Activated naive CD8-positive, alpha-beta T cell treated with anti-CD3 and anti-CD28 coated beads, Interleukin-2, amount 10 ng/mL, durations not matched to agents 7 days and 5 days (primary cell): ENCODE measurements at regions not wholly inside any gene's neighbourhood (a gene's known extent, or its start where the extent isn't known, plus 50 kb on each side); places are given as distances from the start of the nearest gene placed in this dataset.
"Not testable (repeated sequence)": the region's sequence is repeated elsewhere in the genome, so short reads cannot be mapped to it uniquely, and the experiment has no call there.

Experiments used
- ATAC-seq: fragments of 150-1000 bp; cut with Tn5 transposase; one replicate; pipeline ENCODE4 v1.10.0; 2021; ENCODE audit warnings: low read depth, moderate library complexity
- POLR2A ChIA-PET: fragments of 350-600 bp; sonication (Branson Sonifier 250); formaldehyde crosslinking; loops from one replicate; lab custom pipeline; 2021; ENCODE audit warnings: antibody characterized with exemption; lab: Charles Lee
- DNase-seq: peaks from one replicate; pipeline ENCODE4 v3.0.0; 2021
- H3K27ac Mint-ChIP-seq: one replicate; pipeline ENCODE4 v1.8.0; 2022; ENCODE audit warnings: mild to moderate bottlenecking, mixed read lengths
- H3K27me3 Mint-ChIP-seq: one replicate; pipeline ENCODE4 v1.8.0; 2022; ENCODE audit warnings: mild to moderate bottlenecking, moderate library complexity, mixed read lengths
- H3K36me3 Mint-ChIP-seq: one replicate; pipeline ENCODE4 v1.8.0; 2021; ENCODE audit warnings: mild to moderate bottlenecking, mixed read lengths
- H3K4me1 Mint-ChIP-seq: one replicate; pipeline ENCODE4 v1.8.0; 2021; ENCODE audit warnings: mixed read lengths
- H3K4me3 Mint-ChIP-seq: one replicate; pipeline ENCODE4 v1.8.0; 2022; ENCODE audit warnings: mild to moderate bottlenecking, moderate library complexity, mixed read lengths
- H3K9me3 Mint-ChIP-seq: one replicate; pipeline ENCODE4 v1.8.0; 2021; ENCODE audit warnings: mixed read lengths

DNA sequence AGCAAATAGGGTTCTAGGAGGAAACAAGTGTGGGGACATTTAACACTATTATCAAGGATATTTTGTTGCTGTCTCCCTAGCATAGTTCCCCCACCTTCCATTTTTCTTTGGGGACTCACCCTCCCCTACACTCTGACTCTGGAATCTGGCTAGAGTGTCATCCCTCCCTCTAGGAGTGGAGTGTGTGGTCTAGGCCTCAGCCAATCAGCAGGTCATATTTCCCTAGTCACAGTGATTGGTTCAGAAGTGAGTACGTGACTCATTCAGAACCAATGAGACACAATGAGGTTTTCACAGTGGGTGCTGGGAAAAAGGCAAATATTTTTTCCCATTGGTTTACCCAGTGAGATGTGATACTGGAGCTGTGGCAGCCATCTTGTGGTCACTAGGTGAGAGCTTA, 234.4 kb downstream of the SHQ1 start:
- no peak for ATAC-seq
- Mint-ChIP-seq H3K4me3 (no peak overlapping the region), H3K4me1 (peaks cover 12% of the 10 kb centered on the region), H3K36me3 (peaks cover 2% of the 10 kb centered on the region), H3K27me3 (no peaks in the 10 kb centered on the region), H3K9me3 (peaks cover 5% of the 10 kb centered on the region), H3K27ac (no peak overlapping the region)
- POLR2A ChIA-PET, result no interaction called here
- no peak for DNase-seq

DNA sequence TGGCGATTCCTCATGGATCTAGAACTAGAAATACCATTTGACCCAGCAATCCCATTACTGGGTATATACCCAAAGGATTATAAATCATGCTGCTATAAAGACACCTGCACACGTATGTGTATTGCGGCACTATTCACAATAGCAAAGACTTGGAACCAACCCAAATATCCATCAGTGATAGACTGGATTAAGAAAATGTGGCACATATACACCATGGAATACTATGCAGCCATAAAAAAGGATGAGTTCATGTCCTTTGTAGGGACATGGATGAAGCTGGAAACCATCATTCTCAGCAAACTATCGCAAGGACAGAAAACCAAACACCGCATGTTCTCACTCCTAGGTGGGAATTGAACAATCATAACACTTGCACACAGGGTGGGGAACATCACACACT, 239.1 kb downstream of the SHQ1 start:
- H3K27ac Mint-ChIP-seq, DNase-seq, ATAC-seq, H3K4me1 Mint-ChIP-seq, POLR2A ChIA-PET, H3K9me3 Mint-ChIP-seq, H3K36me3 Mint-ChIP-seq, H3K27me3 Mint-ChIP-seq, H3K4me3 Mint-ChIP-seq: not testable (repeated sequence)

DNA sequence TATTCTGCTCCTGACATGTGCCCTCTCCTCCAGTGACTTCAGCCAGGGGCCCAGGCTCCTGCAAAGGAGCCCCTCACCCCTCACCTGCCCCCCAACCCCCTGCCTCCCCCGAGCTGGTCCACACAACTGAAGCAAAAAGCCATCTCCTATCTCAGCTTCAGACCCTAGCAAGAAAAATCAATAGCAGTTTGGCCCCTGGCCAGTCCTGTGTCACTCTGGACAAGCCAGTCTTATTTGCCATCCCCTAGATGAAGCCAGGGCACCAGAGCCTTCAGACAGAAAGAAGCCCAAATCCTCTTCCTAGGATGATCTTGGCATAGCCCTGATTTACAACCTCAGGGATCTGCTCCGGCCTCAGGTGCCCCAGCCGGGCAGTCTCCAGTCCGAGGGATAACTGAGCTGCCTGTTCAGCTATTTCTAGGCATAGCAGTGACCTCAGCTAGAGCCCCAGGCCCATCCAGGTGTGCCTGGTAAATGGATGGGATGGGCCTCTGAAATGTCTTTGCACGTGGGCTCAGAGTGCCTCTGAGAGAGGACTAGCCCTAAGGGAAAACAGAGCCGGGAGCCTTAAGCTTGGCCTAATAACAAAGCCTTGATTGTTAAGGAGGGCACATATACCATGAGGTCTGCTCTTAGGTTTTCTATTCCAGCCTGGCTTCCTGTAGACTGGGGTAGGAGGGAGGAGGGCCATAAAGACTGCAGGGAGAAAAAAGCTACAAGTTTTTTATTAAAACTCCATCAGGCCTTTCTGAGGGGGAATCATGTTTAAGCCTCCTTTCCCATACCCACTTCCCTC, 242.0 kb downstream of the SHQ1 start:
- H3K27ac Mint-ChIP-seq, result no peak overlapping the region
- H3K4me1 Mint-ChIP-seq, result no peaks in the 10 kb centered on the region
- POLR2A ChIA-PET, result no interaction called here
- H3K4me3 Mint-ChIP-seq, result no peak overlapping the region
- peaks cover 2% of the 10 kb centered on the region for H3K9me3 Mint-ChIP-seq
- ATAC-seq (no peak), DNase-seq (no peak)
- no peaks in the 10 kb centered on the region for H3K36me3 Mint-ChIP-seq
- H3K27me3 Mint-ChIP-seq, result no peaks in the 10 kb centered on the region

DNA sequence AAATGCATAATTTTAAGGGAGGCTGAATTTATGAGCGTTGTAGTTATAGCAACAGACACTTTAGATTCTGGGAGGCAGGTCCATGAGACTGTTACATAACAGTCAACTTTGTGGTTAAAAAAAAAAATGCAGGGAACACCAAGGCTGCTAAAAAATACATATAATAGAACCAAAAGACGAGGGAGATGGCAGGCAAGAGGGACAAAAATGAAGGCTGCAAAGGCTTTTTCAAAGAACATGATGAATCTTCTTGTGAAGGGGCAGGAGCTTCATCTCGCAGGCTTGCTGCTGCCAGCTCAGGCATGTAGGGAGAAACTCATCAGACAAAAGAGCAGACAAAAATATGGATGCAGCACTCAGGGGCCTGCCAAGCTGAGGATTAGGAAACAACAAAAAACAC, 243.9 kb downstream of the SHQ1 start:
- no peaks in the 10 kb centered on the region for H3K4me1 Mint-ChIP-seq
- DNase-seq, result no peak
- ATAC-seq, result no peak
- peaks cover 2% of the 10 kb centered on the region for H3K9me3 Mint-ChIP-seq
- POLR2A ChIA-PET, result no interaction called here
- H3K4me3 Mint-ChIP-seq, result no peak overlapping the region
- no peaks in the 10 kb centered on the region for H3K36me3 Mint-ChIP-seq
- H3K27me3 Mint-ChIP-seq, result no peaks in the 10 kb centered on the region
- no peak overlapping the region for H3K27ac Mint-ChIP-seq

DNA sequence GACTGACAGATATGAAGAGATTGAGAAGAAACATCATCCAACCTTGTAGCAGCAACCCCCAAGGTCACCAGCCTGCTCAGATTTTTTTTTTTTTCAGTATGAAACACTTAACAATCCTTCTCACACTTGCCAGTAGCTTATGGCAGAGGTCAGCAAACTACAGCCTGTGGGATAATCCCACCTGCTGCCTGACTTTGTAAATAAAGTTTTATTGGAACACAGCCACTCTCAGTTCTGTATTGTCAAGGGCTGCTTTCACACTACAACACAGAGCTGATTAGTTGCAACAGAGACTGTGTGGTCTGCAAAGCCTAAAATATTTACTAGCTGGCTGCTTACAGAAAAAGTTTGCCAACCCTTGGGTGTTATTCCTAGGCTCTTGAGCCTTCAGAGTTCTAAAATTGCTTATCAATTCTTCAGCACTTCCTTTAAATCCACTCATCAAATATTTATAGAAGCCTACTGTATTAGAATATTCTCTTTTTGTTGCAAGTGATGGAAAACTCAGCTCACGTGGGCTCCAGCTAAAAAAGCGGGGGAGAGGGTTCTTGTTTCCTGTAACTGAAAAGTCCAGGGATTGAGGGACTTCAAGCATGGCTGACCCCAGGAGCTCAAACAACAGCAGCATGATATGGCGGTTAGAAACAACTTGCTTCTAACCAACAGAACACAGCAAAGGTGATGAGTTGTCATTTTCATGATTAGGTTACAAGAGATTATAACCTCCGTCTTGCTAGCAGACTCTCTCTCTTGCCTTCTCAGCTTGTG, 246.1 kb downstream of the SHQ1 start:
- DNase-seq (no peak), ATAC-seq (no peak)
- H3K27ac Mint-ChIP-seq, result no peak overlapping the region
- no peak overlapping the region for H3K4me3 Mint-ChIP-seq
- no peaks in the 10 kb centered on the region for H3K27me3 Mint-ChIP-seq
- POLR2A ChIA-PET, result no interaction called here
- no peaks in the 10 kb centered on the region for H3K9me3 Mint-ChIP-seq
- H3K4me1 Mint-ChIP-seq, result no peaks in the 10 kb centered on the region
- H3K36me3 Mint-ChIP-seq, result no peaks in the 10 kb centered on the region

DNA sequence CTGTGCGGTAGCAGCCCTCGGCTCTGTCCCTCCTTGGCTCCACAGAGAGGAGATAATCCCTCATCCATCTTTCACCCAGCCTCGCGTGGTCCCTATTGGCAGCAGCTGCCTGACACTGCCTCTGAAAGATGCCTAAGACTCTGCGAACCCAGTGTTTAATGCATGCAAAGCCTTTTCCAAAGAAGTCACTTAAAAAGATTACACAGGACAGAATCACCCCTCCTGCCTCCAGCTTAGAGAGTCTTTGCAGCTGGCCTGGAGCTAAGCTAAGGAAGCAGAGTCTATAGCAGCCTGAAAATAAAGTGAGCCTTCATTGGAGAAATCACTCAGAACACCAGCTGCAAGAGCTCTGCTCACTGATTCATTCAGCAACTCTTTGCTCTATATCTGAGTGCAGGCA, 247.2 kb downstream of the SHQ1 start:
- POLR2A ChIA-PET, result no interaction called here
- DNase-seq (no peak), ATAC-seq (no peak)
- Mint-ChIP-seq H3K27me3 (no peaks in the 10 kb centered on the region), H3K36me3 (no peaks in the 10 kb centered on the region), H3K27ac (no peak overlapping the region), H3K4me1 (no peaks in the 10 kb centered on the region), H3K9me3 (no peaks in the 10 kb centered on the region), H3K4me3 (no peak overlapping the region)

DNA sequence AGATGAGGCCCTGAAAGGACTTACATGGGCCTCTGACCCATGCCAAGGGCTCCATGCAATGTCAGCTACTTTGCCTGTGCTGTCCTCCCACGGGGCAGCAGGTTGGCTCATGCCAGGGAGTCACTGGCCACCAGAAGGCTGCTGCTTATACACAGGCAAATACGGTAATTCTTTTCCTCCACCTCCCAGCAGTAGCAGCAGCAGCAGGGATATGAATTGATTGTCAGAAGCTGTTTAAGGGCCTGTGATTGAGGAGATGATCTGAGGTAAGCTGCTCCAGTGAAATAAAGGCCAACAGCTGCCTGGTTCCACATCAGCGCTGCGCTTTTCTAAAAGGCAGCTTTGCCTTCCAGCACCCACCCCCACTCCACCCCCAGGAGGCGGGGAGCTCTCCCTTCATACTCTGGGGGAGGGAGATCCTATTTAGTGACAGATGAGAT, 250.5 kb downstream of the SHQ1 start:
- no peaks in the 10 kb centered on the region for H3K9me3 Mint-ChIP-seq
- H3K27me3 Mint-ChIP-seq, result no peaks in the 10 kb centered on the region
- H3K4me1 Mint-ChIP-seq, result peaks cover 1% of the 10 kb centered on the region
- H3K27ac Mint-ChIP-seq, result no peak overlapping the region
- DNase-seq (no peak), ATAC-seq (no peak)
- POLR2A ChIA-PET, result no interaction called here
- no peaks in the 10 kb centered on the region for H3K36me3 Mint-ChIP-seq
- no peak overlapping the region for H3K4me3 Mint-ChIP-seq

DNA sequence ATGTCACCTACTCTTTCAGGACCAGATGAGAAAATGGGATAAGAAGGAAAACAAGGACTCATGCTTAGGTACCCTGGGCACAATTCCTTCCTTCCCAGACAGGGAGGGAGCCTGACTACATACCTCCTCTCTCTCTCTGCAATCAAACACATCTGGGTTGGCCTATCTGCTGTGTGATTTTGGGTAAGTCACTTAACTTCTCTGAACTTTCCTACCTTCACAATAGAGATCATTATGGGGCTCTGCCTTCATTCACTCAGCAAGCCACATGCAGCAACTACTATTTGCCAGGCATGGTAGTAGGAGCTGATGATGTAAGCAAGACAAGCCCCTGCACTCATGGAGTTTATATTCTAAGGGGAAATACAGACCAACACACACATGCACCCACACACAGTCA, 251.2 kb downstream of the SHQ1 start:
- H3K9me3 Mint-ChIP-seq, result no peaks in the 10 kb centered on the region
- H3K4me3 Mint-ChIP-seq, result no peak overlapping the region
- no peak overlapping the region for H3K27ac Mint-ChIP-seq
- DNase-seq (no peak), ATAC-seq (no peak)
- H3K36me3 Mint-ChIP-seq, result no peaks in the 10 kb centered on the region
- peaks cover 1% of the 10 kb centered on the region for H3K4me1 Mint-ChIP-seq
- H3K27me3 Mint-ChIP-seq, result no peaks in the 10 kb centered on the region
- POLR2A ChIA-PET, result no interaction called here

DNA sequence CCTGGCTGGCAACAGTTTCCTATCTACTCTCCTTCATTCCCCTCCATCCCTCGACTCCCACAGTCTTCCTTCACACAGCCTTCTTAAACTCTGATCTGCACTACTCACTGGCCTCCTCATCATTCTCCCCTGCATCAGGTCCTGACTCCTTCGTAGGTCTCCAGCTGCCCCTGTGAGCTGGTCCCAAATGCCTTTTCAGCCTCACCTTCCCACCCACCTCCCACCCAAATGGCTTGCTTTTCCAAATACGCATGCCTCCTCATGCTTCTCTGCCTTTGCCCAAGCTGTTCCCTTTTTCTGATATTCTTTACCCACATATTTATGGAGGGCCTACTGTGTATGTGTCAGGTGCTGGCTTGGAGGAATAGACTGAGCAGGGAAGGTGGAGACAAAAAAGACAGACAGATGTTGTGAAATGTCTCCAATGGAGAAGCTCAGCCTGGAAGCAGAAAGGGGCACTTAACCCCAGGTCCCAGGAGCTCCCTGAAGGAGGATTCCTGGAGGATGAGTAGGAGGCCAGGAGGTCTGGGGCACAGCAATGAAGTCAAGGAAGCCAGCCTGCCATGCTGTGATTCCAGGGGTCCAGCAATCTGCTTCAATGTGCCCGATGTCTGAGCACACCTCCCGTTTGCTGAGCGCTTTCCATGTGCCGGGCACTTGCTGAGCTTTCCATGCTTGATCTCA, 252.2 kb downstream of the SHQ1 start:
- Mint-ChIP-seq H3K4me1 (peaks cover 1% of the 10 kb centered on the region), H3K36me3 (no peaks in the 10 kb centered on the region), H3K9me3 (no peaks in the 10 kb centered on the region), H3K27ac (no peak overlapping the region), H3K27me3 (no peaks in the 10 kb centered on the region), H3K4me3 (no peak overlapping the region)
- ATAC-seq (no peak), DNase-seq (no peak)
- POLR2A ChIA-PET, result no interaction called here

DNA sequence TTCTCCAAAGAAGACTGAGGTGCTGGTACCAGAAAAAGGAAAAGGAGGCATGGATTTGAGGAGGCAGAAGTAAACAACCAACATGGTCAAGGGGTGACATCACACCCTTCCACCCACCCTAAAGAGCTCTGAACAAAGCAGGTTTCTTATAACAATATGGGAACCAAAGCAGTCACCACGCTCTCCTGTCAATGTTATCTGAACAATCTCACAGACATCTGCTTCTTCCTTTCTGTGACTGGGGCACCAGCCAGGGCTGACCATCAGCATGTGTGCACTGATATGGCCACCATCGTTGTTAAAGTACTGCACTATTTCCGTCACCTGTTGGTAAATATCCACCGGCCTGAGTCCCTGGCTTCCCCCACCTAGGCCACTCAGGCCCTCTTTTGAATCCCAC, 252.9 kb downstream of the SHQ1 start:
- Mint-ChIP-seq H3K9me3 (no peaks in the 10 kb centered on the region), H3K27ac (no peak overlapping the region), H3K36me3 (no peaks in the 10 kb centered on the region), H3K4me1 (peaks cover 1% of the 10 kb centered on the region), H3K27me3 (no peaks in the 10 kb centered on the region), H3K4me3 (no peak overlapping the region)
- no peak for ATAC-seq
- no peak for DNase-seq
- POLR2A ChIA-PET, result no interaction called here

DNA sequence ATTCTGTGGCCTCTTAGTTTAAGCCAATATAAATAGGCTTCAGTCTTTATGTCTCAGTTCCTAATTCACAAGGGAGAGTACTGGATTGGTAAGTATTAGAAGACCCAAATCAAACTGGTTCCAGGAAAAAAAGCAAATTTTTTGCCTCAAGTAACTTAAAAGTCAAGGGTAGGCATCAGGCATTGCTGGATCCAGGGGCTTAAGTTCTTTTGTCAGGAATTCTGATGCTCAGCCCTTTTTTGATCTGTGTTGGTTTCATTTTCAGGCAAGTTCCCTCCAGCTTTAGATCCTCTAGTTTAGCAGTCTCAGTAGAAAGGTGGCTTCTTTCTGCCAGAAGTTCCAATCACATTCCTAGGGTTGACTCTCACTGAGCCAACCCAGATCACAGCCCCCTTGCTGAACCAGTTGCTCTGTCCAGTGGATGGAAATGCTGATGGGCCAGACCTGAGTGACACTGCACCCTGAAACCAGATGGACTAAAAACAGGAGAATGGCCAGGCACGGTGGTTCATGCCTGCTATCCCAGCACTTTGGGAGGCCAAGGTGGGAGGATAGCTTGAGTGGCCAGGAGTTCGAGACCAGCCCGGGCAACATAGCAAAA, 253.5 kb downstream of the SHQ1 start:
- Mint-ChIP-seq H3K27ac (no peak overlapping the region), H3K4me1 (peaks cover 1% of the 10 kb centered on the region), H3K36me3 (no peaks in the 10 kb centered on the region), H3K9me3 (no peaks in the 10 kb centered on the region), H3K4me3 (no peak overlapping the region), H3K27me3 (no peaks in the 10 kb centered on the region)
- POLR2A ChIA-PET, result no interaction called here
- ATAC-seq (no peak), DNase-seq (no peak)

DNA sequence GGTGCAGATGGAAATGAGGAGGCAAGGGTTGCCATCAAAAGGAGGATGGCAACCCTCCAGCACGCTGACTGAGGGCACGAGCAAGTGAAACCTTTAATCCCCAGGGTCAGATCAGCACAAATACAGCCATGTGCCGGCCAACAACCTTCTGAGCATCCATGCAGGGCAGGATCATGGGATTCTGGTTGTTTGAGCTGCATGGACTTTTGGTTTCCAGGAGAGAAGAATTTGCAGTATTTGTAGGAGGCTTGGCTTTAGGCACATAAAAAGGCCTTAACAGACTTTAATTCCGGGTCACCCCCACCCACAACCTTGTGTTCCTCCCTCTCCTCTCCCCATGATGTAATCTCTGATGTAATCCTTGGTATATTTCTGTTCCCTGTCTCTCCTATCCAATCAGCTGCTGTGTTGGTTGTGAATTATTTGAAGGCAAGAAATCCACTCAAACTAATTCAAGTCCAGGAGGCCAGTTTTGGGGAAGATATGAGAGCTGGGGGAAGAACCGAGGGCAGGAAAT, 254.3 kb downstream of the SHQ1 start:
- Mint-ChIP-seq H3K27me3 (no peaks in the 10 kb centered on the region), H3K27ac (no peak overlapping the region), H3K9me3 (no peaks in the 10 kb centered on the region), H3K36me3 (no peaks in the 10 kb centered on the region), H3K4me3 (no peak overlapping the region), H3K4me1 (peaks cover 1% of the 10 kb centered on the region)
- ATAC-seq, result no peak
- DNase-seq, result no peak
- POLR2A ChIA-PET, result no interaction called here
